ENCODE measurements at regions not wholly inside any gene's neighbourhood (a gene's known extent, or its start where the extent isn't known, plus 50 kb on each side); places are given as distances from the start of the nearest gene placed in this dataset.

DNA sequence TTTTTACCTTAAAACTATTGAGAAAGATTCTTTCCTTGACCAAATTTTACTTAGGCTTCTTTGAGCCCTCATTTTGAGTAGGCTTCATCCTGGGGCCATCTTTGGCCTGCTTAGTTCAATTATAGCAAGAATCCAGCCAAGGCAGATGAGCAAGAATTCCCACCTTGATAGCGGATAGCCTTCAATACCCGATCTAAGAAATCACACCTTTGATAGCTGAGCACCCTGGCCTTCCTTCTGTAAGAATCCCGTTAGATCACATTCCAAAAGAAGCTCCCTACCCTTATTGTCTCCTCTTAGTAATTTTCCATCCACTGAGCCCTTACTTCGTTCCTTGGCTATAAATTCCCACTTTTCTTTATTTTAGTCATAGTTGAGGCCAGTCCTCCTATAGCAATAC, 275.4 kb upstream of the ROBO1 start:
- H3K4me1 ChIP-seq = no peaks in the 10 kb centered on the region
- H3K27me3 ChIP-seq = no peaks in the 10 kb centered on the region
- H3K9me3 ChIP-seq = no peaks in the 10 kb centered on the region
- TF ChIP-seq, protein P1, sequence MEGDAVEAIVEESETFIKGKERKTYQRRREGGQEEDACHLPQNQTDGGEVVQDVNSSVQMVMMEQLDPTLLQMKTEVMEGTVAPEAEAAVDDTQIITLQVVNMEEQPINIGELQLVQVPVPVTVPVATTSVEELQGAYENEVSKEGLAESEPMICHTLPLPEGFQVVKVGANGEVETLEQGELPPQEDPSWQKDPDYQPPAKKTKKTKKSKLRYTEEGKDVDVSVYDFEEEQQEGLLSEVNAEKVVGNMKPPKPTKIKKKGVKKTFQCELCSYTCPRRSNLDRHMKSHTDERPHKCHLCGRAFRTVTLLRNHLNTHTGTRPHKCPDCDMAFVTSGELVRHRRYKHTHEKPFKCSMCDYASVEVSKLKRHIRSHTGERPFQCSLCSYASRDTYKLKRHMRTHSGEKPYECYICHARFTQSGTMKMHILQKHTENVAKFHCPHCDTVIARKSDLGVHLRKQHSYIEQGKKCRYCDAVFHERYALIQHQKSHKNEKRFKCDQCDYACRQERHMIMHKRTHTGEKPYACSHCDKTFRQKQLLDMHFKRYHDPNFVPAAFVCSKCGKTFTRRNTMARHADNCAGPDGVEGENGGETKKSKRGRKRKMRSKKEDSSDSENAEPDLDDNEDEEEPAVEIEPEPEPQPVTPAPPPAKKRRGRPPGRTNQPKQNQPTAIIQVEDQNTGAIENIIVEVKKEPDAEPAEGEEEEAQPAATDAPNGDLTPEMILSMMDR (IDR thresholded peaks at IDR 0.05) = no peak
- no peak for TF ChIP-seq POLR2A (IDR thresholded peaks at IDR 0.05)
- H3K4me3 ChIP-seq = no peak overlapping the region
- ATAC-seq = no peak
- intact Hi-C loops (cut with DNase I) = no loop called here
- H3K36me3 ChIP-seq (replicated peaks in 1 of 2; ENCODE audit: insufficient read depth in 1 of 2, low read depth in 2 of 2) = no peaks in the 10 kb centered on the region
- 45 to 53% methylated on average over 4 of the region's 4 CpGs for WGBS, 2 donors
- no peak overlapping the region for H3K27ac ChIP-seq
- DNase-seq = no peak

DNA sequence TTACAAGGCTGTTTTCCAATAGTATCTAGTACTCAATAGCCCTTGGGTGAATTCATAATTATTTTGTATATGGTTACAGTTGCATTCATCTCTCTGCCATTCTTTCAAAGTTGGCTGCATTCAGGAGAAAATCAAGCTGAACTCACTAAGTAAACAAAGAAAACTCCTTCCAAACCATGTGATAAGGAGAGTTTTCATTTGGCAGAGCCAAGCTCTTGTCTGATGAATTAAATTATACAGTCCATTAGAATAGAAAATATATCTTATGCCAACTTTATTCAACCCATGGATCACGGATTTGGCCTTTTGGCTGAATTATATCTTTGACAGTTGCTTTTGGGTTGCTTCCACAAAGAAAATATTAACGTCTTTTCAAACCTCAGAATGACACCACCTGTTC, 272.3 kb upstream of the ROBO1 start:
- no peak for DNase-seq
- no peaks in the 10 kb centered on the region for H3K27me3 ChIP-seq
- TF ChIP-seq, protein P1 (IDR thresholded peaks at IDR 0.05) = no peak
- TF ChIP-seq POLR2A (IDR thresholded peaks at IDR 0.05) = no peak
- H3K27ac ChIP-seq = no peak overlapping the region
- H3K4me1 ChIP-seq = no peaks in the 10 kb centered on the region
- H3K36me3 ChIP-seq (replicated peaks in 1 of 2; ENCODE audit: insufficient read depth in 1 of 2, low read depth in 2 of 2) = no peaks in the 10 kb centered on the region
- no peak overlapping the region for H3K4me3 ChIP-seq
- no peaks in the 10 kb centered on the region for H3K9me3 ChIP-seq
- WGBS, 2 donors = 38 to 46% methylated on average over 2 of the region's 2 CpGs
- no peak for ATAC-seq
- intact Hi-C loops (cut with DNase I) = no loop called here

DNA sequence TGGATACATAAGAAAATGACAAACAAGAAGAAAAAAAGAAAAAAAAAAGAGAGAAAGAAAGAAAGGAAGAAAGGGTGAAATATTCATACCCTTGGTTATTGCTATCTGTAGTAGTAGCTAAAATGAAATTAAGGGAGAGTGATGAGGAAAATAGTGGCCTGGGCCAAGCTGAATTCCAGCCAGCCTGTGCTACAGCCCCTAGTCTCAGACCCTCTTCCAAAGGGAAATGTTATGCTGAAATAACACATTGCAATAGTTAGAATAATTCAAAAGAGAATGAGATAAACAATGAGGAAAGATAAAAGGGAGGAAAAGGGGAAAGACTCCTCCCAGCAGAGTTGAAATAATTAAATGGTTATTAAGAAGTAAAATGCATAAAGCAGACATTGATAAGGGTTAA, 268.4 kb upstream of the ROBO1 start:
- no peak for TF ChIP-seq POLR2A (IDR thresholded peaks at IDR 0.05)
- intact Hi-C loops (cut with DNase I) = no loop called here
- DNase-seq (no peak), ATAC-seq (no peak)
- no peak overlapping the region for H3K4me3 ChIP-seq
- H3K4me1 ChIP-seq = no peaks in the 10 kb centered on the region
- H3K27ac ChIP-seq = no peak overlapping the region
- no peaks in the 10 kb centered on the region for H3K36me3 ChIP-seq (replicated peaks in 1 of 2; ENCODE audit: insufficient read depth in 1 of 2, low read depth in 2 of 2)
- no peaks in the 10 kb centered on the region for H3K27me3 ChIP-seq
- H3K9me3 ChIP-seq = no peaks in the 10 kb centered on the region

DNA sequence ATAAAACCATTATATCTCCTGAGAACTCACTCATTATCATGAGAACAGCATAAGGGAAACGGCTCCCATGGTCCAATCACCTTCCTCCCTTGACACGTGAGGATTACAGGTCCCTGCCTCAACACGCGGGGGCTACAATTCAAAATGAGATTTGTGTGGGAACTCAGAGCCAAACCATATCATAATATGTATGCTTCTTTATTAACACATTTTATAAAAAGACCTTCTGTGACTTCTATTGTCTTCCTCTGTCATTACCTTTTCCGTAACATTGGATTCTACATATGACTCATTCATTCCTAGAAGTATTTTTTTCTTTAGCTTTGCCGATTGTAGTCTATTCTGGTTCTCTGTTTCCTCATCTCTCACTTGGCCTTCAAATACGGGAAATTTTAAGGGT, 267.2 kb upstream of the ROBO1 start:
- H3K4me3 ChIP-seq = no peak overlapping the region
- DNase-seq (no peak), ATAC-seq (no peak)
- intact Hi-C loops (cut with DNase I) = no loop called here
- no peak for TF ChIP-seq POLR2A (IDR thresholded peaks at IDR 0.05)
- TF ChIP-seq, protein P1 (IDR thresholded peaks at IDR 0.05) = no peak
- WGBS, 2 donors = 63 to 67% methylated on average over 7 of the region's 7 CpGs
- no peak overlapping the region for H3K27ac ChIP-seq
- H3K36me3 ChIP-seq (replicated peaks in 1 of 2; ENCODE audit: insufficient read depth in 1 of 2, low read depth in 2 of 2) = no peaks in the 10 kb centered on the region
- no peaks in the 10 kb centered on the region for H3K4me1 ChIP-seq
- no peaks in the 10 kb centered on the region for H3K9me3 ChIP-seq
- no peaks in the 10 kb centered on the region for H3K27me3 ChIP-seq

DNA sequence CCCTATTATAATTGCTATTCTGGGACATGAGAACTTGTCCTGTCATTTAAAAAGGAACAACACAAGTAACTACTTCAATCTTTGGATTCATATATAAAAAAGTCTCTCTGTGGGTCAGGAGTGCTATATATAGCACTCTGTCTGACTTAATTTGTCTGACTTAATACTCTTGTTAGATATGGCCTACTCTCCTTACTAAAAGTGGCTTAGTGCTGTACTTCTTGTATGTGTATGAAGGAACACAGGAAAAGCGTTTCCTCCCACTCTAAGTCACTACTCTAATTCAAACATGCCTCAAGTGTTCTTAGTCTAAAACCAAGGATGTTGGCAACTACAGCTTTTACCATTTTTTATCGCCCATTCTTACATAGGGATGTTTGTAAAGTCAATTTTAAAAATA, 255.2 kb upstream of the ROBO1 start:
- Histone ChIP-seq H3K36me3 (replicated peaks in 1 of 2; ENCODE audit: insufficient read depth in 1 of 2, low read depth in 2 of 2) (no peaks in the 10 kb centered on the region), H3K27ac (no peak overlapping the region), H3K4me3 (no peak overlapping the region), H3K4me1 (no peaks in the 10 kb centered on the region), H3K9me3 (no peaks in the 10 kb centered on the region), H3K27me3 (no peaks in the 10 kb centered on the region)
- TF ChIP-seq POLR2A (IDR thresholded peaks at IDR 0.05) = no peak
- TF ChIP-seq, protein P1 (IDR thresholded peaks at IDR 0.05) = no peak
- ATAC-seq (no peak), DNase-seq (no peak)
- 52 to 61% methylated on average over 2 of the region's 2 CpGs for WGBS, 2 donors
- intact Hi-C loops (cut with DNase I) = no loop called here
